Stomach (tissue), 8 donors: ENCODE measurements at regions not wholly inside any gene's neighbourhood (a gene's known extent, or its start where the extent isn't known, plus 50 kb on each side); places are given as distances from the start of the nearest gene placed in this dataset.

Experiments
- DNase-seq, 2 donors: peaks; one replicate each; pipeline versions ENCODE4 v3.0.0 to v3.0.0-alpha.2; 2013 to 2019
- H3K27ac ChIP-seq, 5 donors: fragments of 200-600 bp in 4 of 5; sonication (generic) in 4 of 5; one replicate each; pipeline ENCODE4 v1.5.1; 2013 to 2019; ENCODE audit warnings: mild to moderate bottlenecking in 1 of 5, moderate library complexity in 1 of 5
- H3K27me3 ChIP-seq, 3 donors: fragments of 200-600 bp; sonication (generic); one replicate each; pipeline ENCODE4 v1.5.1; 2017 to 2019; ENCODE audit warnings: mixed run types in 1 of 3
- H3K36me3 ChIP-seq, 4 donors: fragments of 200-600 bp; sonication (generic); 1 replicate in 3 of 4; 2 replicates in 1 of 4; pipeline ENCODE4 v1.5.1; 2016 to 2019
- H3K4me1 ChIP-seq, 4 donors: fragments of 200-600 bp; sonication (generic); one replicate each; pipeline ENCODE4 v1.5.1; 2016 to 2019
- H3K4me3 ChIP-seq, 4 donors: fragments of 200-600 bp; sonication (generic) in 3 of 4; one replicate each; pipeline ENCODE4 v1.5.1; 2016 to 2019; ENCODE audit warnings: mild to moderate bottlenecking in 1 of 4
- H3K9me3 ChIP-seq, 4 donors: fragments of 200-600 bp; sonication (generic); one replicate each; pipeline ENCODE4 v1.5.1; 2016 to 2019
- EP300 ChIP-seq: sonication (generic); formaldehyde crosslinking; IDR thresholded peaks from one replicate; pipeline ENCODE4 v1.6.1; 2017; ENCODE audit warnings: antibody characterized with exemption
- POLR2A ChIP-seq, 4 donors: fragments of 450-650 bp; IDR thresholded peaks; one replicate each; pipeline ENCODE4 v1.6.1; 2016; ENCODE audit warnings: antibody characterized with exemption in 4 of 4, control low read depth in 2 of 4, mild to moderate bottlenecking in 1 of 4, moderate library complexity in 1 of 4
- POLR2AphosphoS5 ChIP-seq, 3 donors: sonication (generic); formaldehyde crosslinking; IDR thresholded peaks; one replicate each; pipeline ENCODE4 v1.6.1; 2016; ENCODE audit warnings: antibody characterized with exemption in 3 of 3
- WGBS, 5 donors: extraction: QIAGEN DNeasy Blood & Tissue Kit in 3 of 5; methylation state at CpG; one replicate each; pipeline versions ENCODE4 v1.1.5 to v1.1.7; 2013 to 2018; 5-methylcytosine and 5-hydroxymethylcytosine counted together
- intact Hi-C: fragments of 100-400 bp; cut with DNase I; formaldehyde crosslinking; loops from one replicate; pipeline ENCODE4 v1.15.1; 2023; ENCODE audit warnings: low total_unique reads
- TF ChIP-seq, protein P1 (sequence below), 7 experiments: fragments of 450-650 bp in 4 of 7; fragments of 200-600 bp in 3 of 7; sonication (generic) in 3 of 7; IDR thresholded peaks; one replicate each; pipeline ENCODE4 v1.5.1; 2016 to 2019; ENCODE audit warnings: antibody characterized with exemption in 7 of 7, control low read depth in 2 of 7, mild to moderate bottlenecking in 1 of 7
- donor health status: healthy with polysubstance abuse.
- donor health status: Bipolar disorder and iron deficiency.
- donor health status: healthy.

DNA sequence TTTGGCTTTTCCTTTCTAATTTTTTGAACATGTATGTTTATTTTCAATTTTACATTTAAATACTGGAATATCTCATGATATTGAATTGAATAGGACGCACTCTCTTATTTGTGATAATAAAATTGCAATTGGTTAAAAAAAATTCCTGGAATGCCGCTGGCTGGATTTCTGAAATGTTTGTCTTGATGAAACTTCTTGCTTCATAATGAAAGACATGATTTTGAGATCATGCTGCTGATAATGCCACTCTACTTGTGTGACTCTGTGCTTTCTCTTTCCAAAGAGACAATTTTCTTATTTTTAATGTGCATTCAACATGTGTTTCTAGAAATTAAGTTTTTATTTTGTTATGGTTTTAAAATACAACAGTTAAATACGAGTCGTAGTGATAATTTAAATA lies 465.7 kb upstream of the FAR2 start:
- Histone ChIP-seq H3K27ac (no peak overlapping the region), H3K4me3 (no peak overlapping the region), H3K4me1 (no peaks in the 10 kb centered on the region), H3K9me3 (no peaks in the 10 kb centered on the region), H3K27me3 (no peaks in the 10 kb centered on the region), H3K36me3 (no peaks in the 10 kb centered on the region)
- no peak for DNase-seq
- TF ChIP-seq, protein P1, sequence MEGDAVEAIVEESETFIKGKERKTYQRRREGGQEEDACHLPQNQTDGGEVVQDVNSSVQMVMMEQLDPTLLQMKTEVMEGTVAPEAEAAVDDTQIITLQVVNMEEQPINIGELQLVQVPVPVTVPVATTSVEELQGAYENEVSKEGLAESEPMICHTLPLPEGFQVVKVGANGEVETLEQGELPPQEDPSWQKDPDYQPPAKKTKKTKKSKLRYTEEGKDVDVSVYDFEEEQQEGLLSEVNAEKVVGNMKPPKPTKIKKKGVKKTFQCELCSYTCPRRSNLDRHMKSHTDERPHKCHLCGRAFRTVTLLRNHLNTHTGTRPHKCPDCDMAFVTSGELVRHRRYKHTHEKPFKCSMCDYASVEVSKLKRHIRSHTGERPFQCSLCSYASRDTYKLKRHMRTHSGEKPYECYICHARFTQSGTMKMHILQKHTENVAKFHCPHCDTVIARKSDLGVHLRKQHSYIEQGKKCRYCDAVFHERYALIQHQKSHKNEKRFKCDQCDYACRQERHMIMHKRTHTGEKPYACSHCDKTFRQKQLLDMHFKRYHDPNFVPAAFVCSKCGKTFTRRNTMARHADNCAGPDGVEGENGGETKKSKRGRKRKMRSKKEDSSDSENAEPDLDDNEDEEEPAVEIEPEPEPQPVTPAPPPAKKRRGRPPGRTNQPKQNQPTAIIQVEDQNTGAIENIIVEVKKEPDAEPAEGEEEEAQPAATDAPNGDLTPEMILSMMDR (IDR thresholded peaks at IDR 0.05), result no peak
- TF ChIP-seq EP300 (no peak), POLR2A (IDR thresholded peaks at IDR 0.05) (no peak), POLR2AphosphoS5 (IDR thresholded peaks at IDR 0.05) (no peak)
- 88 to 96% (median 92%) methylated on average over 4 of the region's 4 CpGs for WGBS, 5 donors
- intact Hi-C loops, result no loop called here

DNA sequence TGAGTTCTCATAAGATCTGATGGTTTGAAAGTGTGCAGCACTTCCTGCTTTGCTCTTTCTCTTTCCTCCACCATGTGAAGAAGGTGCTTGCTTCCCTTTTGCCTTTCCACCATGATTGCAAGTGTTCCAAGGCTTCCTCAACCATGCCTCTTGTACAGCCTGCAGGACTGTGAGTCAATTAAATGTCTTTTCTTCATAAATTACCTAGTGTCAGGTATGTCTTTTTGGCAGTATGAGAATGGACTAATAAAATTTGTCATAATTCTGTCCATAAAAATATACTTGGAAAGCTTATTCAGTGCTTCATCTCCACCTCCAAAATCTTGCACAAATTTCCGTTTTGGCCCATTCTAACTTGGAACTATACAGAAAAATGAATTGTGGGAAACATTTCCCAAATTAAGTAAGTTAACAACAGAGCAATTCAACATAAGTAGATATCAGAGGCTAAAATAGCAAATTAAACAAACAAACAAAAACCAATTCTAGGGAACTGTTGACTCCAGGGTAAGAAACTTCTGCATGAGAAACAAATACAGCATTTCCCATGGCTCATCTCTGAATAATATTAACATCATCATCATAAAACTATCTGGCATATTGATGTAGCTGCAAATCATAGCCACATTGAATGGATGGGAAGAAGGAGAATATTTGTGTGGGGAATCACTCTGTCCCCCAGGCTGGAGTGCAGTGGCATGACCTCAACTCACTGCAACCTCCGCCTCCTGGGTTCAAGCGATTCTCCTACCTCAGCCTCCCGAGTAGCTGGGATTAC lies 459.5 kb upstream of the FAR2 start:
- H3K27me3 ChIP-seq, result no peaks in the 10 kb centered on the region
- no peaks in the 10 kb centered on the region for H3K9me3 ChIP-seq
- H3K27ac ChIP-seq, result no peak overlapping the region
- no peak overlapping the region for H3K4me3 ChIP-seq
- H3K4me1 ChIP-seq, result no peaks in the 10 kb centered on the region
- H3K36me3 ChIP-seq, result no peaks in the 10 kb centered on the region
- intact Hi-C loops, result no loop called here
- TF ChIP-seq POLR2AphosphoS5 (IDR thresholded peaks at IDR 0.05) (no peak), POLR2A (IDR thresholded peaks at IDR 0.05) (no peak), EP300 (no peak)
- TF ChIP-seq, protein P1 (IDR thresholded peaks at IDR 0.05), result no peak
- no peak for DNase-seq
- WGBS, 5 donors, result 88 to 95% (median 92%) methylated on average over 4 of the region's 4 CpGs

DNA sequence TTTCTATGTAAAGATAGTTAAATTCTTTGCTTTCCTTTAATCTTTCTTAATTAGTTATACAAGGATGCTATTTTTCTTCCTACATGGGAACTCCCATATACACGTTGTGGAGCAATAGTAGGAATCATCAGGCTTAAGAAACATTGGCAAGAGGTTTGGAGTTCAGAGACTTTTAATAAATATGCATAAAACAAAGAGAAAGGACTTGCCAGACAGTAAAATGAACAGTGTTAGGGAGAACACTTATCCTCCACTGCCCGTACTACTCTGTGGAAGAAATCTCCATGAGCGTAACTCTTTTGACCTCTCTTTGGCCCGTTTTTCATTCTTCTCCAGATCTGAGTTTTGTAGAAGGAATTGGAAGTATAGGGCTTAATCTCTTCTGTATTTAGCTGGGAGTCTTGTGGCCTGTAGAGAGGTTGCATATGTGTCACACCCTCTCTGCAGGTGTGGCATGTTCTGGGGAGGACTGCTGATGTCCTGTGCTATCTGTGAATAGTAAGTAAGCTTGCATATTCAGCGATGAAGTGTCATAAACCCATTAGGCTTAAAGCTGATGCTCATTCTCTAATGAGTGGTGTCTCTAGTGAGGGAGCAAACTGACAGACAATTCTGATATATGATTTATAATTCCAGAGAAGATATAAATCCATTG lies 455.4 kb upstream of the FAR2 start:
- H3K9me3 ChIP-seq, result no peaks in the 10 kb centered on the region
- TF ChIP-seq POLR2AphosphoS5 (IDR thresholded peaks at IDR 0.05), result no peak
- TF ChIP-seq, protein P1 (IDR thresholded peaks at IDR 0.05), result no peak
- no peak for TF ChIP-seq EP300
- TF ChIP-seq POLR2A (IDR thresholded peaks at IDR 0.05), result no peak
- no peak overlapping the region for H3K4me3 ChIP-seq
- H3K4me1 ChIP-seq, result no peaks in the 10 kb centered on the region
- H3K36me3 ChIP-seq, result no peaks in the 10 kb centered on the region
- 73 to 81% (median 77%) methylated on average over 5 of the region's 5 CpGs for WGBS, 5 donors
- H3K27me3 ChIP-seq, result no peaks in the 10 kb centered on the region
- intact Hi-C loops, result no loop called here
- H3K27ac ChIP-seq, result no peak overlapping the region
- DNase-seq, result no peak

DNA sequence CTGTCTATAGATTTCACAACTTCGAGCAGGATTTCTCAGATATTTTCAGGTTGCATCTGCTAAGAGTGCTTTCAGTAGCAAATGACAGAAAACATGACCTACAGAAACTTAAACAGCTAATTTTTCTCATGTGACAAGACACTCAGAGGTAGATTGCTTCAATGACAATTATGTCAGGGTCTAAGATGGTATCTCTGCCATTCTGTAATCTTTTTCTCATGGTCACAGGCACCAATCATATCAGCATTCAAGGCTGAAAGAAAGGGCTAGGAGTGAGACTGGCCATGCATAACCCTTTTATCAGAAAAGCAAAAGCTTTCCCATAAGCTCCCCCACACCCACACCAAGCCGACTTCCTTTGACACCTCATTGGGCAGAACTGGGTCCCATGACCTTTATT lies 450.5 kb upstream of the FAR2 start:
- intact Hi-C loops, result no loop called here

DNA sequence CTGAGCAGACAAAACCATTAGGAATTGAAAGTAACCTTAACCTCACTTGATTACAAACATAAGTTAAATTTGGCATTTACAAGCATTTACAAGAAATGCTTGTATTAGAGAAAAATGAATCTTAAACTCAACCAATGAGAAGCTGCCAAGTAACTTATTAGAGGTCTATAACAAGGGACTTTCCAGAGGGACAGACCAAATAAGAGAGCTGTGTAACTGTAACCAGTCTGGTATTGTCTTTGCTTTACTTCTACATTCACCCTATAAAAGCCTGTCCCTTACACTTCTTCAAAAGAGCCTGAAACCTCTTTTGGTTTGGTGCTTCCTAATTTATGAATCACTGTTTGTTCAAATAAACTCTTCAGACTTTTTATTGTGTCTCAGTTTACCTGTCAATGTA lies 450.0 kb upstream of the FAR2 start:
- H3K4me3 ChIP-seq, result no peak overlapping the region
- no peak for TF ChIP-seq POLR2AphosphoS5 (IDR thresholded peaks at IDR 0.05)
- no peak for TF ChIP-seq EP300
- TF ChIP-seq POLR2A (IDR thresholded peaks at IDR 0.05), result no peak
- DNase-seq, result no peak

More for the DNA sequence above, 450.5 kb upstream of the FAR2 start:
- H3K4me1 ChIP-seq, result no peaks in the 10 kb centered on the region
- H3K27ac ChIP-seq, result no peak overlapping the region
- TF ChIP-seq POLR2AphosphoS5 (IDR thresholded peaks at IDR 0.05), result no peak
- no peaks in the 10 kb centered on the region for H3K27me3 ChIP-seq
- WGBS, 5 donors, result 74 to 83% (median 80%) methylated on average over 2 of the region's 2 CpGs
- no peak for DNase-seq
- peaks cover 0 to 3% (median 0%) of the 10 kb centered on the region in 4 donors for H3K9me3 ChIP-seq
- no peak overlapping the region for H3K4me3 ChIP-seq
- H3K36me3 ChIP-seq, result no peaks in the 10 kb centered on the region

More for the DNA sequence above, 450.0 kb upstream of the FAR2 start:
- Histone ChIP-seq H3K36me3 (no peaks in the 10 kb centered on the region), H3K9me3 (peaks cover 0 to 5% (median 2%) of the 10 kb centered on the region in 4 donors), H3K27ac (no peak overlapping the region), H3K4me1 (no peaks in the 10 kb centered on the region), H3K27me3 (no peaks in the 10 kb centered on the region)
- intact Hi-C loops, result no loop called here
